HL-60 (cell line): ENCODE measurements at regions not wholly inside any gene's neighbourhood (a gene's known extent, or its start where the extent isn't known, plus 50 kb on each side); places are given as distances from the start of the nearest gene placed in this dataset.
"Not testable (repeated sequence)": the region's sequence is repeated elsewhere in the genome, so short reads cannot be mapped to it uniquely, and the experiment has no call there.

ENCODE experiments used
- DNase-seq, 2 experiments: peaks; one replicate each; pipeline ENCODE4 v3.0.0-alpha.2; 2010 to 2020; ENCODE audit warnings: low read depth in 1 of 2, low spot score in 1 of 2
- H3K27ac ChIP-seq: fragments of 250-450 bp; sonication (Bioruptor Pico); replicated peaks from 2 replicates; pipeline ENCODE4 v1.5.1; 2020; ENCODE audit warnings: mild to moderate bottlenecking, moderate library complexity
- H3K27me3 ChIP-seq: fragments of 250-450 bp; sonication (Bioruptor Pico); 2 replicates; pipeline ENCODE4 v1.5.1; 2021; ENCODE audit warnings: mild to moderate bottlenecking, moderate library complexity; ENCODE audit not compliant: insufficient read depth, poor library complexity, severe bottlenecking
- H3K4me3 ChIP-seq: replicated peaks from 2 replicates; pipeline ENCODE4 v1.5.1; 2011; ENCODE audit warnings: mild to moderate bottlenecking, control low read depth, low read length; ENCODE audit not compliant: insufficient read depth
- CTCF ChIP-seq: IDR thresholded peaks from one replicate; pipeline ENCODE4 v1.5.1; 2011; ENCODE audit warnings: low read length, control low read depth, inconsistent platforms; ENCODE audit not compliant: insufficient read depth
- GABPA ChIP-seq: IDR thresholded peaks from 2 replicates; pipeline ENCODE4 v1.6.1; 2012; ENCODE audit warnings: low read depth
- POLR2AphosphoS5 ChIP-seq: IDR thresholded peaks from 2 replicates; pipeline ENCODE4 v1.6.1; 2012; ENCODE audit warnings: low read depth
- REST ChIP-seq: IDR thresholded peaks from 2 replicates; pipeline ENCODE4 v1.6.1; 2012; ENCODE audit warnings: low read depth; ENCODE audit not compliant: insufficient replicate concordance
- SPI1 ChIP-seq: IDR thresholded peaks from 2 replicates; pipeline ENCODE4 v1.6.1; 2012; ENCODE audit warnings: low read depth, mild to moderate bottlenecking, borderline replicate concordance

GRCh38 chr3:27040674-27041073, 328.5 kb downstream of the NEK10 start:
- no peak overlapping the region for H3K4me3 ChIP-seq
- TF ChIP-seq POLR2AphosphoS5 (no peak), REST (no peak), GABPA (no peak), SPI1 (no peak), CTCF (no peak)
- H3K27me3 ChIP-seq = no peaks in the 10 kb centered on the region
- DNase-seq = no peak
- H3K27ac ChIP-seq = no peak overlapping the region

GRCh38 chr3:27042541-27042940, 326.6 kb downstream of the NEK10 start:
- DNase-seq, H3K27ac ChIP-seq, H3K27me3 ChIP-seq, H3K4me3 ChIP-seq: not testable (repeated sequence)

GRCh38 chr3:27043328-27043955, 325.7 kb downstream of the NEK10 start:
- no peak for DNase-seq
- Histone ChIP-seq H3K27me3 (no peaks in the 10 kb centered on the region), H3K4me3 (no peak overlapping the region), H3K27ac (no peak overlapping the region)
- no peak for TF ChIP-seq GABPA
- no peak for TF ChIP-seq CTCF
- no peak for TF ChIP-seq REST
- no peak for TF ChIP-seq POLR2AphosphoS5
- no peak for TF ChIP-seq SPI1

- no peak for DNase-seq
- Histone ChIP-seq H3K27me3 (no peaks in the 10 kb centered on the region), H3K27ac (no peak overlapping the region), H3K4me3 (no peak overlapping the region)
- TF ChIP-seq SPI1 (no peak), GABPA (no peak), POLR2AphosphoS5 (no peak), REST (no peak), CTCF (no peak)
Observed at GRCh38 chr3:27044931-27045481, 324.2 kb downstream of the NEK10 start.
